ENCODE measurements at regions not wholly inside any gene's neighbourhood (a gene's known extent, or its start where the extent isn't known, plus 50 kb on each side); places are given as distances from the start of the nearest gene placed in this dataset.

DNA sequence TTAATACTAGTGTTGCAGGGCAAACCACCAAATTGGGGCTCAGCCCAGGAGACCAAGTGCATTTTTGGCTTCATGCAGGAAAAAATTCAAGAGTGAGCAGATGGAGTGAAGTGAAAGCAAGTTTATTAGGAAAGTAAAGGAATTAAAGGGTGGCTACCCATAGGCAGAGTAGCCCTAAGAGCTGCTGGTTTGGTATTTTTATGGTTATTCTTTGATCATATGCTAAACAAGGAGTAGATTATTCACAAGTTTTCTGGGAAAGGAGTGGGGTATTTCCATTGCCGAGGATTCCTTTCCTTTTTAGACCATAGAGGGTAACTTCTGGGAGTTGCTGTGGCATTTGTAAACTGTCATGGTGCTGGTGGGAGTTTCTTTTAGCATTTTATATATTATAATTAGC is 459.0 kb downstream of the KLF5 start:
- no peak for DNase-seq (ENCODE audit: low read depth in 1 of 2, low spot score in 1 of 2)
- no peak overlapping the region for H3K27ac ChIP-seq
- H3K36me3 ChIP-seq, result no peaks in the 10 kb centered on the region
- no peaks in the 10 kb centered on the region for H3K4me1 ChIP-seq (ENCODE audit: low read depth)
- H3K9me3 ChIP-seq (ENCODE audit: low read depth), result no peaks in the 10 kb centered on the region
- no peaks in the 10 kb centered on the region for H3K27me3 ChIP-seq
- H3K4me3 ChIP-seq, result no peak overlapping the region
- TF ChIP-seq, protein P1, sequence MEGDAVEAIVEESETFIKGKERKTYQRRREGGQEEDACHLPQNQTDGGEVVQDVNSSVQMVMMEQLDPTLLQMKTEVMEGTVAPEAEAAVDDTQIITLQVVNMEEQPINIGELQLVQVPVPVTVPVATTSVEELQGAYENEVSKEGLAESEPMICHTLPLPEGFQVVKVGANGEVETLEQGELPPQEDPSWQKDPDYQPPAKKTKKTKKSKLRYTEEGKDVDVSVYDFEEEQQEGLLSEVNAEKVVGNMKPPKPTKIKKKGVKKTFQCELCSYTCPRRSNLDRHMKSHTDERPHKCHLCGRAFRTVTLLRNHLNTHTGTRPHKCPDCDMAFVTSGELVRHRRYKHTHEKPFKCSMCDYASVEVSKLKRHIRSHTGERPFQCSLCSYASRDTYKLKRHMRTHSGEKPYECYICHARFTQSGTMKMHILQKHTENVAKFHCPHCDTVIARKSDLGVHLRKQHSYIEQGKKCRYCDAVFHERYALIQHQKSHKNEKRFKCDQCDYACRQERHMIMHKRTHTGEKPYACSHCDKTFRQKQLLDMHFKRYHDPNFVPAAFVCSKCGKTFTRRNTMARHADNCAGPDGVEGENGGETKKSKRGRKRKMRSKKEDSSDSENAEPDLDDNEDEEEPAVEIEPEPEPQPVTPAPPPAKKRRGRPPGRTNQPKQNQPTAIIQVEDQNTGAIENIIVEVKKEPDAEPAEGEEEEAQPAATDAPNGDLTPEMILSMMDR (IDR thresholded peaks at IDR 0.05; ENCODE audit: low read depth, low read length), result no peak

- Histone ChIP-seq H3K27me3 (no peaks in the 10 kb centered on the region), H3K9me3 (ENCODE audit: low read depth) (no peaks in the 10 kb centered on the region), H3K4me1 (ENCODE audit: low read depth) (no peaks in the 10 kb centered on the region), H3K36me3 (no peaks in the 10 kb centered on the region), H3K4me3 (no peak overlapping the region), H3K27ac (no peak overlapping the region)
- no peak for DNase-seq (ENCODE audit: low read depth in 1 of 2, low spot score in 1 of 2)
- TF ChIP-seq, protein P1 (IDR thresholded peaks at IDR 0.05; ENCODE audit: low read depth, low read length), result no peak
These were observed 457.9 kb downstream of the KLF5 start for GRCh38 chr13:73516731-73517130.

GRCh38 chr13:73514208-73514607 is 455.4 kb downstream of the KLF5 start:
- TF ChIP-seq, protein P1 (IDR thresholded peaks at IDR 0.05; ENCODE audit: low read depth, low read length), result no peak
- no peak overlapping the region for H3K4me3 ChIP-seq
- no peak overlapping the region for H3K27ac ChIP-seq
- H3K9me3 ChIP-seq (ENCODE audit: low read depth), result no peaks in the 10 kb centered on the region
- no peak for DNase-seq (ENCODE audit: low read depth in 1 of 2, low spot score in 1 of 2)
- H3K36me3 ChIP-seq, result no peaks in the 10 kb centered on the region
- no peaks in the 10 kb centered on the region for H3K27me3 ChIP-seq
- H3K4me1 ChIP-seq (ENCODE audit: low read depth), result no peaks in the 10 kb centered on the region

DNA sequence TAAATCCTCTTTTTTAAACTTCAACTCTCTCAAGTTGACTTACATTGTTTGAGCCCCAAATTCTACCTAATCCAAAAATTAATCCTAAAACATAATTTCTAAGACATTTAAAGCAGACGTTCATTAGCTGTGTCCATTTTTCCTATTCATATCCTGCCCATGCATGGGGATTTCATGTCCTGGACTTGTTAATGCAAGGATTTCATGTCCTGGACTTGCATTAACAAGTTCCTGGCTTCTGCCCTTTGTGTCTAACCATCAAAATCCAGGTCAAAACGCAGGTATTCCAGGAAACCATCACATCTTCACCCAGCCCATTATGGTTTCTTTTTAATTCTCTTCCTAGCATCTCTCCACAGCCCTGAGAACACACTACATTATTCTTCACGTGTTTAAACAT is 454.9 kb downstream of the KLF5 start:
- H3K9me3 ChIP-seq (ENCODE audit: low read depth), result no peaks in the 10 kb centered on the region
- H3K4me3 ChIP-seq, result no peak overlapping the region
- H3K4me1 ChIP-seq (ENCODE audit: low read depth), result peaks cover 3% of the 10 kb centered on the region
- TF ChIP-seq, protein P1 (IDR thresholded peaks at IDR 0.05; ENCODE audit: low read depth, low read length), result no peak
- no peaks in the 10 kb centered on the region for H3K36me3 ChIP-seq
- DNase-seq (ENCODE audit: low read depth in 1 of 2, low spot score in 1 of 2), result no peak
- no peaks in the 10 kb centered on the region for H3K27me3 ChIP-seq
- no peak overlapping the region for H3K27ac ChIP-seq

GRCh38 chr13:73508841-73509240 is 450.0 kb downstream of the KLF5 start:
- no peak for DNase-seq (ENCODE audit: low read depth in 1 of 2, low spot score in 1 of 2)
- peaks cover 6% of the 10 kb centered on the region for H3K4me1 ChIP-seq (ENCODE audit: low read depth)
- no peak overlapping the region for H3K27ac ChIP-seq
- TF ChIP-seq, protein P1 (IDR thresholded peaks at IDR 0.05; ENCODE audit: low read depth, low read length), result no peak
- H3K4me3 ChIP-seq, result no peak overlapping the region
- no peaks in the 10 kb centered on the region for H3K9me3 ChIP-seq (ENCODE audit: low read depth)
- H3K36me3 ChIP-seq, result no peaks in the 10 kb centered on the region
- H3K27me3 ChIP-seq, result no peaks in the 10 kb centered on the region

- TF ChIP-seq, protein P1 (IDR thresholded peaks at IDR 0.05; ENCODE audit: low read depth, low read length), result no peak
- Histone ChIP-seq H3K27ac (no peak overlapping the region), H3K27me3 (no peaks in the 10 kb centered on the region), H3K9me3 (ENCODE audit: low read depth) (no peaks in the 10 kb centered on the region), H3K4me3 (no peak overlapping the region), H3K4me1 (ENCODE audit: low read depth) (peaks cover 6% of the 10 kb centered on the region), H3K36me3 (no peaks in the 10 kb centered on the region)
- DNase-seq (ENCODE audit: low read depth in 1 of 2, low spot score in 1 of 2), result peak in 1 of 2 donors; percentile 19
These were observed 446.6 kb downstream of the KLF5 start for GRCh38 chr13:73505376-73505890.

Measured in cardiac muscle cell (in vitro differentiated cells and primary cell).